Body of pancreas (tissue), 4 donors: ENCODE measurements at regions not wholly inside any gene's neighbourhood (a gene's known extent, or its start where the extent isn't known, plus 50 kb on each side); places are given as distances from the start of the nearest gene placed in this dataset.
A peak's percentile ranks its signal among the peaks of the same experiment; 100 is the strongest.

Experiments used
- ATAC-seq: fragments of 150-250 bp; one replicate; pipeline ENCODE4 v1.9.1; 2016
- DNase-seq, 4 donors: peaks; one replicate each; pipeline ENCODE4 v3.0.0-alpha.2; 2019
- H3K27ac ChIP-seq, 4 donors: fragments of 200-600 bp; sonication (generic); 1 replicate in 3 of 4; 2 replicates in 1 of 4; pipeline versions ENCODE4 v1.5.1 to v1.6.1; 2016 to 2019; ENCODE audit warnings: mild to moderate bottlenecking in 1 of 4, mixed read lengths in 1 of 4, moderate library complexity in 1 of 4
- H3K27me3 ChIP-seq, 2 donors: fragments of 200-600 bp; sonication (generic); one replicate each; pipeline ENCODE4 v1.6.0; 2016; ENCODE audit warnings: mild to moderate bottlenecking in 1 of 2
- H3K36me3 ChIP-seq, 2 donors: fragments of 200-600 bp; sonication (generic); replicated peaks in 1 of 2; 2 replicates each; pipeline ENCODE4 v1.5.1; 2016; ENCODE audit warnings: low read depth in 2 of 2; ENCODE audit not compliant: insufficient read depth in 1 of 2
- H3K4me1 ChIP-seq: fragments of 200-600 bp; sonication (generic); one replicate; pipeline ENCODE4 v1.6.0; 2016
- H3K4me3 ChIP-seq, 2 donors: fragments of 200-600 bp; sonication (generic); 1 replicate in 1 of 2; 2 replicates in 1 of 2; pipeline ENCODE4 v1.5.1; 2016 to 2019
- H3K9me3 ChIP-seq, 3 donors: fragments of 200-600 bp; sonication (generic); 1 replicate in 2 of 3; 2 replicates in 1 of 3; pipeline ENCODE4 v1.5.1; 2016
- POLR2A ChIP-seq, 3 donors: fragments of 450-650 bp; IDR thresholded peaks; one replicate each; pipeline ENCODE4 v1.6.1; 2016; ENCODE audit warnings: antibody characterized with exemption in 3 of 3, mild to moderate bottlenecking in 2 of 3
- WGBS, 2 donors: methylation state at CpG; one replicate each; pipeline ENCODE4 v1.1.5; 2017; 5-methylcytosine and 5-hydroxymethylcytosine counted together
- intact Hi-C: fragments of 100-400 bp; cut with DNase I; formaldehyde crosslinking; loops from one replicate; pipeline ENCODE4 v1.15.1; 2023
- TF ChIP-seq, protein P1 (sequence below), 7 experiments: fragments of 450-650 bp in 4 of 7; fragments of 200-600 bp in 3 of 7; sonication (generic) in 3 of 7; IDR thresholded peaks; one replicate each; pipeline ENCODE4 v1.5.1; 2016 to 2019; ENCODE audit warnings: antibody characterized with exemption in 7 of 7

DNA sequence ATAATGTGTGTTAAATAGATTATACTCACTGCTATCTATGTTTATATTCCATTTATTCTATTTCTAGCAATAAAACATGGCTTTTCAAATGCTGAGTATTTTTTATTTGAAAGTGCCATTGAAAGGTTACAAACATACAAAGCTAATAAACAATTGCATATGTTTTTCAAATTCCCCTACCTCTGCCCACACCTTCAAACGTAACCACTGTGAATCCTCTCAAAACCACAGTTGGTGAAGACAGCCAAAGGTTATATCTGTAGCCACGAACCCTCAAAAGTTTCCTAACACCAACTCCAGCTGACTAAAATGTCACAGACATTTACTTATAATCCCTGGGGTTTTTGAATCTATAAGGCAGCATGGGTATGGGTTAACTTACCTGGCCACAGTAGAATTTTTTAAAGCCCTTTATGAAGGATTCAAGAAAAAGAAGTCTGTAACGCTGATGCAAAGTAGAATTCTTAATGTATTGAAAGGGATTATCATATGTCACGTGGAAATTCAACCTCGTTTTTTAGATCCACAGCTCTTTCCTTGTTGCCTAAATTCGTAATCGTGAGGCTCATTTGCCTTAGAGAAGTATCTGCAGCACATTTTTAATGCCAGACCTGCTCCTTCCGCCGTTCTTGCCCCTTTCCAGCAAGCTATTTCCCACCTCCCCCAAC is 122.5 kb upstream of the ZC3H12C start:
- Histone ChIP-seq H3K36me3 (no peaks in the 10 kb centered on the region), H3K4me3 (no peak overlapping the region), H3K4me1 (no peaks in the 10 kb centered on the region), H3K27ac (no peak overlapping the region), H3K9me3 (no peaks in the 10 kb centered on the region), H3K27me3 (no peaks in the 10 kb centered on the region)
- 62 to 75% methylated on average over 9 of the region's 9 CpGs for WGBS, 2 donors
- no peak for DNase-seq
- ATAC-seq: no peak
- TF ChIP-seq POLR2A (IDR thresholded peaks at IDR 0.05): no peak
- TF ChIP-seq, protein P1, sequence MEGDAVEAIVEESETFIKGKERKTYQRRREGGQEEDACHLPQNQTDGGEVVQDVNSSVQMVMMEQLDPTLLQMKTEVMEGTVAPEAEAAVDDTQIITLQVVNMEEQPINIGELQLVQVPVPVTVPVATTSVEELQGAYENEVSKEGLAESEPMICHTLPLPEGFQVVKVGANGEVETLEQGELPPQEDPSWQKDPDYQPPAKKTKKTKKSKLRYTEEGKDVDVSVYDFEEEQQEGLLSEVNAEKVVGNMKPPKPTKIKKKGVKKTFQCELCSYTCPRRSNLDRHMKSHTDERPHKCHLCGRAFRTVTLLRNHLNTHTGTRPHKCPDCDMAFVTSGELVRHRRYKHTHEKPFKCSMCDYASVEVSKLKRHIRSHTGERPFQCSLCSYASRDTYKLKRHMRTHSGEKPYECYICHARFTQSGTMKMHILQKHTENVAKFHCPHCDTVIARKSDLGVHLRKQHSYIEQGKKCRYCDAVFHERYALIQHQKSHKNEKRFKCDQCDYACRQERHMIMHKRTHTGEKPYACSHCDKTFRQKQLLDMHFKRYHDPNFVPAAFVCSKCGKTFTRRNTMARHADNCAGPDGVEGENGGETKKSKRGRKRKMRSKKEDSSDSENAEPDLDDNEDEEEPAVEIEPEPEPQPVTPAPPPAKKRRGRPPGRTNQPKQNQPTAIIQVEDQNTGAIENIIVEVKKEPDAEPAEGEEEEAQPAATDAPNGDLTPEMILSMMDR (IDR thresholded peaks at IDR 0.05): no peak
- intact Hi-C loops: no loop called here

- WGBS, 2 donors: 58 to 69% methylated on average over 2 of the region's 2 CpGs
- ATAC-seq (no peak), DNase-seq (peak in 1 of 4 donors; percentile 5)
- H3K4me1 ChIP-seq: no peaks in the 10 kb centered on the region
- no peak for TF ChIP-seq POLR2A (IDR thresholded peaks at IDR 0.05)
- TF ChIP-seq, protein P1 (IDR thresholded peaks at IDR 0.05): no peak
- no peak overlapping the region for H3K4me3 ChIP-seq
- no peaks in the 10 kb centered on the region for H3K27me3 ChIP-seq
- intact Hi-C loops: no loop called here
- H3K27ac ChIP-seq: no peak overlapping the region
- H3K9me3 ChIP-seq: no peaks in the 10 kb centered on the region
- H3K36me3 ChIP-seq: no peaks in the 10 kb centered on the region
Observed at GRCh38 chr11:109971184-109971523, 122.0 kb upstream of the ZC3H12C start.

GRCh38 chr11:109972181-109972715 is 120.9 kb upstream of the ZC3H12C start:
- no peaks in the 10 kb centered on the region for H3K27me3 ChIP-seq
- WGBS, 2 donors: 61% methylated on average over 7 of the region's 7 CpGs
- no peak for ATAC-seq
- intact Hi-C loops: no loop called here
- H3K4me3 ChIP-seq: no peak overlapping the region
- no peaks in the 10 kb centered on the region for H3K9me3 ChIP-seq
- H3K27ac ChIP-seq: no peak overlapping the region
- DNase-seq: no peak
- H3K4me1 ChIP-seq: no peaks in the 10 kb centered on the region
- TF ChIP-seq POLR2A (IDR thresholded peaks at IDR 0.05): no peak
- TF ChIP-seq, protein P1 (IDR thresholded peaks at IDR 0.05): no peak
- H3K36me3 ChIP-seq: no peaks in the 10 kb centered on the region

DNA sequence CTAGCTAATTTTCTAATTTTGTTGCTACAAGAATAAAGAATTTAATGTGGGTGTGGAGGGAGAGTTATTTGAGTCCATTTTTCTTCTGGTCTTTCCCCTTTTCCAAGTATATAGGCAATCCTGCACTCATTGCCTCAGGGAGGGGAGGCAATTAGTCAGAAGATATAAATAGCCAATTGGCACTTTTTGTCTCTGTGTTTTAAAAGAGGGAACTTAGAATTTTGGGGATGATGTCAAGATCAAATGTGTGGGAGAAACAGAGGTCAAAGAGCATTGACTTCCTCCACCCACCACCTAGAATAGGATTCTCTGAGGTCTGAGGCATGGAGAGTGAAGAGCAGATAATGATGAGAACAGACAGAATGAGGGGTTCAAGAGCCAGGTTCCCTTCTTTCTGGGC is 120.3 kb upstream of the ZC3H12C start:
- H3K27ac ChIP-seq: no peak overlapping the region
- no peak for TF ChIP-seq POLR2A (IDR thresholded peaks at IDR 0.05)
- TF ChIP-seq, protein P1 (IDR thresholded peaks at IDR 0.05): no peak
- DNase-seq (no peak), ATAC-seq (no peak)
- no peaks in the 10 kb centered on the region for H3K27me3 ChIP-seq
- intact Hi-C loops: no loop called here
- H3K4me1 ChIP-seq: no peaks in the 10 kb centered on the region
- H3K4me3 ChIP-seq: no peak overlapping the region
- no peaks in the 10 kb centered on the region for H3K36me3 ChIP-seq
- H3K9me3 ChIP-seq: no peaks in the 10 kb centered on the region

GRCh38 chr11:109973486-109973885 is 119.7 kb upstream of the ZC3H12C start:
- no peaks in the 10 kb centered on the region for H3K9me3 ChIP-seq
- no peaks in the 10 kb centered on the region for H3K36me3 ChIP-seq
- no peaks in the 10 kb centered on the region for H3K4me1 ChIP-seq
- 69 to 78% methylated on average over 5 of the region's 5 CpGs for WGBS, 2 donors
- intact Hi-C loops: no loop called here
- H3K27me3 ChIP-seq: no peaks in the 10 kb centered on the region
- no peak overlapping the region for H3K27ac ChIP-seq
- no peak for DNase-seq
- no peak for ATAC-seq
- TF ChIP-seq, protein P1 (IDR thresholded peaks at IDR 0.05): no peak
- TF ChIP-seq POLR2A (IDR thresholded peaks at IDR 0.05): no peak
- H3K4me3 ChIP-seq: no peak overlapping the region
